ENCODE measurements at regions not wholly inside any gene's neighbourhood (a gene's known extent, or its start where the extent isn't known, plus 50 kb on each side); places are given as distances from the start of the nearest gene placed in this dataset.

- Histone ChIP-seq H3K9me3 (no peaks in the 10 kb centered on the region), H3K4me1 (no peaks in the 10 kb centered on the region), H3K4me3 (no peak overlapping the region), H3K27ac (no peak overlapping the region), H3K4me2 (no peak overlapping the region)
- DNase-seq (ENCODE audit: low read depth in 1 of 2, low spot score in 1 of 2), result no peak
- TF ChIP-seq FOSL2 (IDR thresholded peaks at IDR 0.05) (no peak), FOSL2 (CRISPR knock-in tag; IDR thresholded peaks at IDR 0.05) (no peak), ZFP36 (IDR thresholded peaks at IDR 0.05; ENCODE audit: borderline replicate concordance, partially characterized antibody) (no peak), REST (IDR thresholded peaks at IDR 0.05) (no peak), CBX8 (IDR thresholded peaks at IDR 0.05) (no peak), HOXA7 (CRISPR knock-in tag; IDR thresholded peaks at IDR 0.05) (no peak), GATA3 (IDR thresholded peaks at IDR 0.05; ENCODE audit: borderline replicate concordance) (no peak), CHD4 (IDR thresholded peaks at IDR 0.05; ENCODE audit: borderline replicate concordance) (no peak), POLR2AphosphoS2 (conservative IDR thresholded peaks at IDR 0.05; ENCODE audit: low read length) (no peak), BHLHE40 (IDR thresholded peaks at IDR 0.05; ENCODE audit: low read depth, low read length) (no peak), BCL3 (IDR thresholded peaks at IDR 0.05) (no peak), RAD21 (conservative IDR thresholded peaks at IDR 0.05 in 1 of 2, IDR thresholded peaks at IDR 0.05 in 1 of 2) (no peak), FOSB (CRISPR knock-in tag; IDR thresholded peaks at IDR 0.05) (no peak)
- ChIA-PET POLR2A (no interaction called here), CTCF (no interaction called here)
- no peak for ATAC-seq
- no peak for FAIRE-seq
Measured at GRCh38 chr4:33061727-33062126, 2341.6 kb downstream of the PCDH7 start.

- DNase-seq (ENCODE audit: low read depth in 1 of 2, low spot score in 1 of 2), result no peak
- TF ChIP-seq MAZ (IDR thresholded peaks at IDR 0.05; ENCODE audit: borderline replicate concordance, low read depth, low read length) (no peak), PBX3 (IDR thresholded peaks at IDR 0.05) (no peak), REST (IDR thresholded peaks at IDR 0.05) (no peak), ZFP36 (IDR thresholded peaks at IDR 0.05; ENCODE audit: borderline replicate concordance, partially characterized antibody) (no peak), KDM1A (IDR thresholded peaks at IDR 0.05; ENCODE audit: low read depth) (no peak), MAX (IDR thresholded peaks at IDR 0.05) (no peak), HOXB5 (CRISPR knock-in tag; IDR thresholded peaks at IDR 0.05) (no peak), HOXA7 (CRISPR knock-in tag; IDR thresholded peaks at IDR 0.05) (no peak), ZC3H11A (IDR thresholded peaks at IDR 0.05) (no peak), NPAS2 (CRISPR knock-in tag; IDR thresholded peaks at IDR 0.05; ENCODE audit: borderline replicate concordance) (no peak)
- POLR2A ChIA-PET, result no interaction called here
- Histone ChIP-seq H3K4me2 (no peak overlapping the region), H3K4me1 (no peaks in the 10 kb centered on the region), H3K4me3 (no peak overlapping the region), H3K27ac (no peak overlapping the region), H3K9me3 (no peaks in the 10 kb centered on the region)
- no peak for FAIRE-seq
- ATAC-seq, result no peak
- 36% methylated on average over 3 of the region's 3 CpGs for WGBS (ENCODE audit: missing lambda C conversion rate)
- CTCF ChIA-PET, result no interaction called here
Measured at GRCh38 chr4:33062155-33062806, 2342.1 kb downstream of the PCDH7 start.
